H9 (cell line): ENCODE measurements at regions not wholly inside any gene's neighbourhood (a gene's known extent, or its start where the extent isn't known, plus 50 kb on each side); places are given as distances from the start of the nearest gene placed in this dataset.

ENCODE experiments used
- DNase-seq: peaks from one replicate; pipeline ENCODE4 v3.0.0-alpha.2; 2017
- H2AFZ ChIP-seq: one replicate; pipeline ENCODE4 v1.6.1; 2013; ENCODE audit warnings: mild to moderate bottlenecking, low read length, control low read depth, moderate library complexity
- H2AK5ac ChIP-seq: 2 replicates; pipeline ENCODE4 v1.6.1; 2013; ENCODE audit warnings: low read length, control low read depth, mixed read lengths; ENCODE audit not compliant: insufficient read length
- H2BK120ac ChIP-seq: one replicate; pipeline ENCODE4 v1.6.1; 2013; ENCODE audit warnings: low read depth, mild to moderate bottlenecking, low read length, control low read depth, inconsistent platforms; ENCODE audit not compliant: poor library complexity, severe bottlenecking
- H2BK12ac ChIP-seq: 2 replicates; pipeline ENCODE4 v1.6.1; 2013; ENCODE audit warnings: low read length, control low read depth, mixed read lengths, low read depth; ENCODE audit not compliant: insufficient read length
- H2BK15ac ChIP-seq: 2 replicates; pipeline ENCODE4 v1.6.1; 2013; ENCODE audit warnings: low read depth, low read length, control low read depth
- H2BK20ac ChIP-seq: one replicate; pipeline ENCODE4 v1.6.1; 2013; ENCODE audit warnings: low read depth, mild to moderate bottlenecking, low read length, control low read depth, inconsistent platforms; ENCODE audit not compliant: poor library complexity, severe bottlenecking
- H2BK5ac ChIP-seq: 2 replicates; pipeline ENCODE4 v1.6.1; 2013; ENCODE audit warnings: low read length, control low read depth, mixed read lengths; ENCODE audit not compliant: insufficient read length
- H3K14ac ChIP-seq: 2 replicates; pipeline ENCODE4 v1.6.1; 2013; ENCODE audit warnings: low read length, control low read depth; ENCODE audit not compliant: insufficient read depth
- H3K18ac ChIP-seq: 2 replicates; pipeline ENCODE4 v1.6.1; 2013; ENCODE audit warnings: low read depth, mild to moderate bottlenecking, mixed read lengths, low read length, control low read depth; ENCODE audit not compliant: insufficient read length
- H3K23ac ChIP-seq: 2 replicates; pipeline ENCODE4 v1.6.1; 2013; ENCODE audit warnings: low read length, control low read depth, mixed read lengths, low read depth; ENCODE audit not compliant: insufficient read length
- H3K23me2 ChIP-seq: 2 replicates; pipeline ENCODE4 v1.6.1; 2013; ENCODE audit warnings: low read depth, mild to moderate bottlenecking, mixed read lengths, low read length, control low read depth; ENCODE audit not compliant: insufficient read length, poor library complexity, severe bottlenecking
- H3K27ac ChIP-seq: 2 replicates; pipeline ENCODE4 v1.5.1; 2013; ENCODE audit warnings: low read length, control low read depth, mixed read lengths, low read depth; ENCODE audit not compliant: insufficient read length
- H3K27me3 ChIP-seq: 2 replicates; pipeline ENCODE4 v1.6.1; 2013; ENCODE audit warnings: low read length, control low read depth, inconsistent platforms; ENCODE audit not compliant: insufficient read depth
- H3K4ac ChIP-seq: 2 replicates; pipeline ENCODE4 v1.6.1; 2013; ENCODE audit warnings: low read depth, mild to moderate bottlenecking, control low read depth, inconsistent platforms, low read length, moderate library complexity
- H3K4me1 ChIP-seq: 2 replicates; pipeline ENCODE4 v1.6.1; 2013; ENCODE audit warnings: low read length, control low read depth, inconsistent platforms; ENCODE audit not compliant: insufficient read depth
- H3K4me2 ChIP-seq: 2 replicates; pipeline ENCODE4 v1.6.1; 2013; ENCODE audit warnings: low read length, control low read depth, mixed read lengths; ENCODE audit not compliant: insufficient read length, insufficient read depth
- H3K56ac ChIP-seq: 2 replicates; pipeline ENCODE4 v1.6.1; 2013; ENCODE audit warnings: low read depth, mild to moderate bottlenecking, mixed read lengths, low read length, control low read depth; ENCODE audit not compliant: insufficient read length
- H3K79me1 ChIP-seq: 2 replicates; pipeline ENCODE4 v1.6.1; 2013; ENCODE audit warnings: low read depth, mild to moderate bottlenecking, moderate library complexity, low read length, control low read depth, inconsistent platforms; ENCODE audit not compliant: insufficient read depth, poor library complexity, severe bottlenecking
- H3K79me2 ChIP-seq: 2 replicates; pipeline ENCODE4 v1.6.1; 2013; ENCODE audit warnings: low read length, control low read depth, inconsistent platforms; ENCODE audit not compliant: insufficient read depth
- H3K9ac ChIP-seq: 2 replicates; pipeline ENCODE4 v1.6.1; 2013; ENCODE audit warnings: low read length, control low read depth, mixed read lengths; ENCODE audit not compliant: insufficient read length; ENCODE audit errors: extremely low read depth
- H3K9me3 ChIP-seq: one replicate; pipeline ENCODE4 v1.6.1; 2013; ENCODE audit warnings: low read depth, low read length, inconsistent platforms; ENCODE audit not compliant: control insufficient read depth
- H3T11ph ChIP-seq: one replicate; pipeline ENCODE4 v1.6.1; 2013; ENCODE audit warnings: mild to moderate bottlenecking, low read length, control low read depth, inconsistent platforms
- H4K20me1 ChIP-seq: one replicate; pipeline ENCODE4 v1.6.1; 2013; ENCODE audit not compliant: control insufficient read depth, insufficient read length, insufficient read depth
- H4K5ac ChIP-seq: 2 replicates; pipeline ENCODE4 v1.6.1; 2013; ENCODE audit warnings: low read depth, mild to moderate bottlenecking, mixed read lengths, low read length, control low read depth; ENCODE audit not compliant: insufficient read length
- H4K8ac ChIP-seq: replicated peaks from 2 replicates; pipeline ENCODE4 v1.6.1; 2013; ENCODE audit warnings: low read length, control low read depth, mixed read lengths, low read depth; ENCODE audit not compliant: insufficient read length
- H4K91ac ChIP-seq: 2 replicates; pipeline ENCODE4 v1.6.1; 2013; ENCODE audit warnings: low read depth, mild to moderate bottlenecking, moderate library complexity, mixed read lengths, low read length, control low read depth; ENCODE audit not compliant: insufficient read length
- H3K27ac Mint-ChIP-seq, 3 experiments: 2 replicates in 2 of 3; 3 replicates in 1 of 3; pipeline ENCODE4 v1.8.0; 2020 to 2021; ENCODE audit warnings: mixed read lengths in 3 of 3, mild to moderate bottlenecking in 1 of 3, moderate library complexity in 1 of 3
- H3K27me3 Mint-ChIP-seq: 2 replicates; pipeline ENCODE4 v1.8.0; 2021; ENCODE audit warnings: low read depth, mild to moderate bottlenecking, moderate library complexity, mixed read lengths
- H3K36me3 Mint-ChIP-seq, 3 experiments: 2 replicates in 2 of 3; 3 replicates in 1 of 3; pipeline ENCODE4 v1.8.0; 2020 to 2021; ENCODE audit warnings: low read depth in 3 of 3, mixed read lengths in 3 of 3; ENCODE audit not compliant: insufficient read depth in 1 of 3
- H3K4me1 Mint-ChIP-seq, 2 experiments: 2 replicates each; pipeline ENCODE4 v1.8.0; 2020; ENCODE audit warnings: mixed read lengths in 2 of 2
- H3K4me3 Mint-ChIP-seq, 2 experiments: 2 replicates in 1 of 2; 3 replicates in 1 of 2; pipeline ENCODE4 v1.8.0; 2020 to 2021; ENCODE audit warnings: mild to moderate bottlenecking in 2 of 2, mixed read lengths in 2 of 2, moderate library complexity in 1 of 2
- H3K9me3 Mint-ChIP-seq, 2 experiments: 2 replicates in 1 of 2; 3 replicates in 1 of 2; pipeline ENCODE4 v1.8.0; 2020; ENCODE audit warnings: mild to moderate bottlenecking in 2 of 2, mixed read lengths in 2 of 2, moderate library complexity in 1 of 2
- CTCF ChIP-seq: fragments of 200-600 bp; sonication (generic); conservative IDR thresholded peaks from 3 replicates; pipeline ENCODE4 v1.8.0; 2021; ENCODE audit warnings: antibody characterized with exemption, mild to moderate bottlenecking
- WGBS: extraction: QIAGEN DNeasy Blood & Tissue Kit; methylation state at CpG from one replicate; pipeline ENCODE4 v1.1.7; 2013; ENCODE audit warnings: missing lambda C conversion rate, low lambda C conversion rate, mixed read lengths; ENCODE audit not compliant: insufficient read length; ENCODE audit errors: extremely low coverage; 5-methylcytosine and 5-hydroxymethylcytosine counted together

DNA sequence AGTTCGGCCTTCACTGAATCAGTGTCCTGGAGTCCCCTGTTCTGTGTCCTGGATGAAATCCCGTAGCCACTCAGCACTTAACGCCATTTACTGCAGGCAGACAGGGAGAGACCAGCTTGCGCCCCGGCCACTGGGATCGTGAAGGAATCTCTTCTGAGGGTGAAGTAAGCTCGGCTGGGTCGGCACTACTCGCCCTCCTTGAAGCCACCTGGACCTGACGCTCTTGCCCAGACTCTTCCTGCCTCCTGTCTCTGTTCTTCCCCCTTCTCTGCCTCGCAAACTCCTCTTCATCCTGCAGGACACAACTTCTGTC lies 99.9 kb upstream of the ZBTB40 start:
- Histone ChIP-seq H3K9ac (no peak overlapping the region), H3K9me3 (no peaks in the 10 kb centered on the region), H3K14ac (no peak overlapping the region), H4K91ac (no peak overlapping the region), H3K56ac (no peak overlapping the region), H3K18ac (no peak overlapping the region), H4K20me1 (no peaks in the 10 kb centered on the region), H3K23me2 (peaks cover 3% of the 10 kb centered on the region), H3K4me2 (peak overlapping the region; percentile 30), H2BK20ac (no peak overlapping the region), H2BK5ac (no peak overlapping the region), H2BK12ac (no peak overlapping the region), H3K79me1 (no peaks in the 10 kb centered on the region), H3K27me3 (no peaks in the 10 kb centered on the region), H3K4ac (no peak overlapping the region), H2BK120ac (no peak overlapping the region), H3T11ph (no peak overlapping the region), H2AFZ (no peak overlapping the region), H3K23ac (no peak overlapping the region), H4K8ac (no peak overlapping the region), H3K27ac (no peak overlapping the region), H4K5ac (no peak overlapping the region), H2BK15ac (no peak overlapping the region), H2AK5ac (no peak overlapping the region), H3K79me2 (no peaks in the 10 kb centered on the region), H3K4me1 (peaks cover 3% of the 10 kb centered on the region; the same call in 1 of the 2 replicates)
- no CpG with 5 or more reads among the region's 11 CpGs for WGBS
- Mint-ChIP-seq H3K27me3 (peaks cover 11% of the 10 kb centered on the region), H3K27ac (no peak overlapping the region), H3K4me1 (peaks cover 21 to 31% of the 10 kb centered on the region in 2 experiments), H3K36me3 (peaks cover 0 to 3% (median 0%) of the 10 kb centered on the region in 3 experiments; a peak in 2 of 7 replicates), H3K4me3 (no peak overlapping the region), H3K9me3 (peaks cover 2 to 3% of the 10 kb centered on the region in 2 experiments; a peak in 2 of 5 replicates)
- no peak for TF ChIP-seq CTCF
- DNase-seq, result no peak
